Iris pigment epithelial cell (primary cell): ENCODE measurements at regions not wholly inside any gene's neighbourhood (a gene's known extent, or its start where the extent isn't known, plus 50 kb on each side); places are given as distances from the start of the nearest gene placed in this dataset.
"Not testable (repeated sequence)": the region's sequence is repeated elsewhere in the genome, so short reads cannot be mapped to it uniquely, and the experiment has no call there.

Source experiments
- DNase-seq: peaks from one replicate; pipeline ENCODE4 v3.0.0-alpha.2; 2011; ENCODE audit warnings: low read depth

GRCh38 chr1:207196135-207196534 is 92.1 kb downstream of the C4BPA start:
- not testable (repeated sequence) for DNase-seq

GRCh38 chr1:207201534-207201933 is 97.5 kb downstream of the C4BPA start:
- not testable (repeated sequence) for DNase-seq

- DNase-seq, result peak; percentile 54
Observed at GRCh38 chr1:207202480-207202879, 98.4 kb downstream of the C4BPA start.

- no peak for DNase-seq
Observed at GRCh38 chr1:207203541-207203940, 99.5 kb downstream of the C4BPA start.

- DNase-seq, result peak; percentile 19
Observed at GRCh38 chr1:207205614-207206061, 101.6 kb downstream of the C4BPA start.

GRCh38 chr1:207208691-207209090 is 104.7 kb downstream of the C4BPA start:
- not testable (repeated sequence) for DNase-seq

- no peak for DNase-seq
Observed at GRCh38 chr1:207214453-207214852, 107.0 kb upstream of the CD55 start.

GRCh38 chr1:207217778-207218511 is 103.5 kb upstream of the CD55 start:
- no peak for DNase-seq

GRCh38 chr1:207218512-207219362 is 102.7 kb upstream of the CD55 start:
- no peak for DNase-seq

GRCh38 chr1:207219979-207220889 is 101.2 kb upstream of the CD55 start:
- DNase-seq, result no peak

GRCh38 chr1:207221934-207222351 is 99.5 kb upstream of the CD55 start:
- DNase-seq, result peak; percentile 60

- peak; percentile 21 for DNase-seq
Observed at GRCh38 chr1:207223162-207223561, 98.3 kb upstream of the CD55 start.

- DNase-seq, result no peak
Observed at GRCh38 chr1:207224666-207225065, 96.8 kb upstream of the CD55 start.

- DNase-seq, result no peak
Observed at GRCh38 chr1:207227131-207227630, 94.3 kb upstream of the CD55 start.

- no peak for DNase-seq
Observed at GRCh38 chr1:207228987-207229386, 92.5 kb upstream of the CD55 start.

GRCh38 chr1:207230441-207230840 is 91.0 kb upstream of the CD55 start:
- no peak for DNase-seq

- no peak for DNase-seq
Observed at GRCh38 chr1:207234690-207235089, 86.8 kb upstream of the CD55 start.

- no peak for DNase-seq
Observed at GRCh38 chr1:207239874-207240273, 81.6 kb upstream of the CD55 start.

GRCh38 chr1:207240325-207241101 is 81.0 kb upstream of the CD55 start:
- peak; percentile 85 for DNase-seq

GRCh38 chr1:207241164-207241934 is 80.1 kb upstream of the CD55 start:
- peak; percentile 41 for DNase-seq
